Lower leg skin (tissue), 4 donors: ENCODE measurements at regions not wholly inside any gene's neighbourhood (a gene's known extent, or its start where the extent isn't known, plus 50 kb on each side); places are given as distances from the start of the nearest gene placed in this dataset.
A peak's percentile ranks its signal among the peaks of the same experiment; 100 is the strongest.

Experiments
- DNase-seq, 2 donors: peaks; one replicate each; pipeline ENCODE4 v3.0.0-alpha.2; 2019; ENCODE audit warnings: low spot score in 2 of 2
- H3K4me3 ChIP-seq: fragments of 200-600 bp; sonication (generic); 2 replicates; pipeline ENCODE4 v1.5.1; 2017; ENCODE audit warnings: mild to moderate bottlenecking, low read depth; ENCODE audit not compliant: poor library complexity, severe bottlenecking
- POLR2A ChIP-seq, 2 donors: fragments of 450-650 bp; IDR thresholded peaks; one replicate each; pipeline ENCODE4 v1.6.1; 2016 to 2017; ENCODE audit warnings: antibody characterized with exemption in 2 of 2, mild to moderate bottlenecking in 1 of 2, moderate library complexity in 1 of 2
- WGBS, 2 donors: methylation state at CpG; one replicate each; pipeline ENCODE4 v1.1.5; 2018; 5-methylcytosine and 5-hydroxymethylcytosine counted together
- intact Hi-C: fragments of 100-400 bp; cut with DNase I; formaldehyde crosslinking; loops from one replicate; pipeline ENCODE4 v1.15.0; 2023; ENCODE audit warnings: low total_unique reads
- TF ChIP-seq, protein P1 (sequence below), 3 donors: fragments of 450-650 bp; IDR thresholded peaks; one replicate each; pipeline ENCODE4 v1.5.1; 2016; ENCODE audit warnings: antibody characterized with exemption in 3 of 3, mild to moderate bottlenecking in 3 of 3, moderate library complexity in 2 of 3

DNA sequence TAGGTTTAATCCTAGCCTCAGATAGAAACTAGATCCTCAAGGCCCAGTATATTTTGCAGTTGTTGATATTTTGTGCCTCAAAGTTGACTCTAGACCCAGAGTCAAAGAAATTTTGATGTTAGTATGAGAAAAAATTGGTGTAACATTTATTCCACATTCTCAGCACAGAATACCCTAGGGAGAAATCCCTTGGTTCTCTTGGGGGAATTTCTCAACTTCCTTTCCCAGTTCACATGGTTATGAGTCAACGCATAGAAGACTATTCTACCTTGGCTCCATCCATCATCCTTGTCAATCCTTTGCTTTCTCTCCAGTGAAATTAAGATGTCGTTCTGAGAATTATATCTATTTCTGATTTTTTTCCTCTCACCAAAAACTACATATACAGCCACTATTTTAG is 145.3 kb downstream of the POSTN start:
- intact Hi-C loops, result no loop called here
- TF ChIP-seq, protein P1, sequence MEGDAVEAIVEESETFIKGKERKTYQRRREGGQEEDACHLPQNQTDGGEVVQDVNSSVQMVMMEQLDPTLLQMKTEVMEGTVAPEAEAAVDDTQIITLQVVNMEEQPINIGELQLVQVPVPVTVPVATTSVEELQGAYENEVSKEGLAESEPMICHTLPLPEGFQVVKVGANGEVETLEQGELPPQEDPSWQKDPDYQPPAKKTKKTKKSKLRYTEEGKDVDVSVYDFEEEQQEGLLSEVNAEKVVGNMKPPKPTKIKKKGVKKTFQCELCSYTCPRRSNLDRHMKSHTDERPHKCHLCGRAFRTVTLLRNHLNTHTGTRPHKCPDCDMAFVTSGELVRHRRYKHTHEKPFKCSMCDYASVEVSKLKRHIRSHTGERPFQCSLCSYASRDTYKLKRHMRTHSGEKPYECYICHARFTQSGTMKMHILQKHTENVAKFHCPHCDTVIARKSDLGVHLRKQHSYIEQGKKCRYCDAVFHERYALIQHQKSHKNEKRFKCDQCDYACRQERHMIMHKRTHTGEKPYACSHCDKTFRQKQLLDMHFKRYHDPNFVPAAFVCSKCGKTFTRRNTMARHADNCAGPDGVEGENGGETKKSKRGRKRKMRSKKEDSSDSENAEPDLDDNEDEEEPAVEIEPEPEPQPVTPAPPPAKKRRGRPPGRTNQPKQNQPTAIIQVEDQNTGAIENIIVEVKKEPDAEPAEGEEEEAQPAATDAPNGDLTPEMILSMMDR (IDR thresholded peaks at IDR 0.05), result no peak
- TF ChIP-seq POLR2A (IDR thresholded peaks at IDR 0.05), result no peak
- DNase-seq, result no peak
- H3K4me3 ChIP-seq, result no peak overlapping the region
- 71 to 86% methylated on average over 2 of the region's 2 CpGs for WGBS, 2 donors

DNA sequence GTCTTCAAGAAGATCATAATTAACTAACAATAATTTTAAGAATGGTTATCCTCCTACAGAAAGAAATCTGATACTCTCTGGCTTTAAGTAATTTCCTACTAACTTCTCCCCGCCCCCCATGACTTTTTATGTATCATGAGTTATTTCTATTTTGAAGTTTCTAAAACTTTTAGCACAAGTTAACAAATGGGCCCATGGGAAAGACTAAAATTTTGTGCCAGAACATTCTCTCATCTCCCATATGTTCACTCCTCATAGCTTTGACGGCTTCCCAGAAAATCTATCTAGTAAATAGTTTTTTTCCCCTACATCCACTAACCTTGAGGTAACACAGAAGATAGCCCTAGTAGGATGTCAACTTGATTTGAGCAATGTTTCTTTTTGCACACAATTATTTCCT is 148.3 kb downstream of the POSTN start:
- H3K4me3 ChIP-seq, result no peak overlapping the region
- intact Hi-C loops, result no loop called here
- no peak for TF ChIP-seq POLR2A (IDR thresholded peaks at IDR 0.05)
- TF ChIP-seq, protein P1 (IDR thresholded peaks at IDR 0.05), result no peak
- no peak for DNase-seq
- WGBS, 2 donors, result 87 to 91% methylated on average over 2 of the region's 2 CpGs

DNA sequence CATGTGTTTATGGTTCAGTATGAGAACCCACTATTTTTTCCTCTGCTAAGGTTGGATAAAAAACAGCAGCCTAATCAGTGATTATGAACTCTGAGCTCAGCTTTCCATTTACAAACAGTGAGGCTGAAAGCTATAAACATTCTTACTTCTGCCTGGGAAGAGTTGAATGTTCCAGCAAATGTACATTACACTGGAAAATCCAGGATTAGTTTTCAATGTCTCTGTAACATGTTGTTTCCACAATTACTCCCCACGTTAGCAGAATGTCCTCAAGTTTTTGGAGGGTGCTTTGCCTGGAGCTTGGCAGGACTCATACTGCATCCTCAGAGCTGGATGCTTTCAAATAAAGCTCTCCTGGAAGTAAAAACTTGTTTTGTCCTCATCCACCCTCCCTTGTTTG is 150.4 kb downstream of the POSTN start:
- WGBS, 2 donors, result 43 to 50% methylated on average over 1 of the region's 1 CpG
- no peak overlapping the region for H3K4me3 ChIP-seq
- TF ChIP-seq POLR2A (IDR thresholded peaks at IDR 0.05), result no peak
- TF ChIP-seq, protein P1 (IDR thresholded peaks at IDR 0.05), result no peak
- intact Hi-C loops, result no loop called here
- DNase-seq, result no peak

DNA sequence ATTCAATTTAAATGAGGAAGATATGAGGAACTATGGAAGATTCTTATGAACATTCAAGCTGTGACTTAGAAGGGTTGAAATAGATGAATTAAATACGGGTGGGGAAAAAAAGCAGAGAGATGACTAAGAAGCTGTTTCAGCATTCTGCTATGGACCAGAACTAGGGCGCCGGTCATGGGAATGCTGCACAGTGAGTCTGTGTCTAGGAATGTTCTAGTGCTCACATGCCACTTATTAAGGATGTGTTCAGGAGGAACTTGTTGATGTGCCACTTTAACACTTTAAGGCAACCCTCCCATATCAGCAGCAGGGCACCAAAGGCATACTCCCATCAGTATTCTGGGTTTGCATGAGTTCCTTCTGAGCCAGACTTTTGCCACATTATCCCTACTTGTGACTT is 152.1 kb downstream of the POSTN start:
- TF ChIP-seq POLR2A (IDR thresholded peaks at IDR 0.05), result no peak
- TF ChIP-seq, protein P1 (IDR thresholded peaks at IDR 0.05), result no peak
- DNase-seq, result peak; percentile 68 to 88
- no peak overlapping the region for H3K4me3 ChIP-seq
- intact Hi-C loops, result no loop called here
- WGBS, 2 donors, result 38 to 52% methylated on average over 3 of the region's 3 CpGs

DNA sequence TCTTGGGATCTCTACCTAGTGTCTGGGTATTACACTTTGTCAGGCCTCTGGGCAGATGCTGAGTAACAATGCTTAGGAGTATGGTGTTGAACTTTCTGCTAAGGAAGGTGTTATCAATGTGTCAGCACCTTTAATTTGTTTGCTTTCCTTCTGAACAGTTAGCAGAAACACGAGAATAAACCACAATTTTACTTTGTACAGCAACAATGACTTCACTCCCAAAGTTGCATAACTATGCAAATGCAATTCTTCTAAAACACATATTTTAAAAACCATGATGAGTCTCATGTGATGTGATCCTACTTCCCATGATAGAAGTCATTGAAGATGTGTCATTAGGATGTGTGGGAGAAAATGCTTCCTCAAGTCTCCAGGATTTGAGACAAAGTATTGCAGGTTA is 155.0 kb downstream of the POSTN start:
- intact Hi-C loops, result no loop called here
- DNase-seq, result no peak
- 44 to 71% methylated on average over 1 of the region's 1 CpG for WGBS, 2 donors
- no peak overlapping the region for H3K4me3 ChIP-seq
- TF ChIP-seq, protein P1 (IDR thresholded peaks at IDR 0.05), result no peak
- TF ChIP-seq POLR2A (IDR thresholded peaks at IDR 0.05), result no peak

DNA sequence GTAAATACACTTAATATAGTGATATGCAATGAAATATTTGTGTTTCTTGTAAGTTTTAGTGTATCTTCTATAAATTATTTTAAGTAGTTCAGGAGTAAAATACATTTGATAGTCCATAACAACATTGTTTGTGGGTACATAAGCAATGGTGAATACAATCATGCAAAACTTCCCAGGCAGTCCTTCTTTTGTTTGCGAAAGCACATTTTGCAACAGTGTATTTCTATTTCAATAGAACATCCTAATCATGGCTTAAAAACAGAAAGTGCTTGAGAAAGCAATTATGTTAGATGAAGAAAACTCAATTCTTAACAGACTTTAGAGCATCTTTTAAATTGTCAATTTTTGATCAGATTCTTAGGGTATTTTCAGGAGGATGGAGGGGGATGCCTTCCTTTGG is 155.6 kb downstream of the POSTN start:
- no peak overlapping the region for H3K4me3 ChIP-seq
- DNase-seq, result no peak
- intact Hi-C loops, result no loop called here
- TF ChIP-seq POLR2A (IDR thresholded peaks at IDR 0.05), result no peak
- WGBS, 2 donors, result 96% methylated on average over 1 of the region's 1 CpG
